Hepatocyte (in vitro differentiated cells): ENCODE measurements at regions not wholly inside any gene's neighbourhood (a gene's known extent, or its start where the extent isn't known, plus 50 kb on each side); places are given as distances from the start of the nearest gene placed in this dataset.

Experiments
- DNase-seq: peaks from one replicate; pipeline ENCODE4 v3.0.0-alpha.2; 2016; ENCODE audit warnings: low spot score
- H2AFZ ChIP-seq: fragments of 200-600 bp; sonication (generic); 2 replicates; pipeline ENCODE4 v1.6.0; 2016; ENCODE audit warnings: antibody characterized with exemption, mild to moderate bottlenecking
- H3K27ac ChIP-seq: fragments of 200-600 bp; sonication (generic); 2 replicates; pipeline ENCODE4 v1.5.1; 2016; ENCODE audit warnings: mild to moderate bottlenecking
- H3K27me3 ChIP-seq: fragments of 200-600 bp; sonication (generic); 2 replicates; pipeline ENCODE4 v1.6.1; 2016
- H3K36me3 ChIP-seq: fragments of 200-600 bp; sonication (generic); replicated peaks from 2 replicates; pipeline ENCODE4 v1.5.1; 2016; ENCODE audit warnings: low read depth; ENCODE audit not compliant: insufficient read depth
- H3K4me1 ChIP-seq: fragments of 200-600 bp; sonication (generic); 2 replicates; pipeline ENCODE4 v1.5.1; 2016; ENCODE audit warnings: mild to moderate bottlenecking, moderate library complexity; ENCODE audit not compliant: insufficient read depth
- H3K4me2 ChIP-seq: fragments of 200-600 bp; sonication (generic); 2 replicates; pipeline ENCODE4 v1.6.0; 2016
- H3K4me3 ChIP-seq: fragments of 200-600 bp; sonication (generic); 2 replicates; pipeline ENCODE4 v1.5.1; 2016; ENCODE audit warnings: mild to moderate bottlenecking
- H3K79me2 ChIP-seq: fragments of 200-600 bp; sonication (generic); 2 replicates; pipeline ENCODE4 v1.6.0; 2017; ENCODE audit warnings: mild to moderate bottlenecking
- H3K9me2 ChIP-seq: fragments of 200-600 bp; sonication (generic); replicated peaks from 2 replicates; pipeline ENCODE4 v1.6.0; 2017; ENCODE audit warnings: mild to moderate bottlenecking; ENCODE audit not compliant: insufficient read depth
- H3K9me3 ChIP-seq: fragments of 200-600 bp; sonication (generic); 2 replicates; pipeline ENCODE4 v1.5.1; 2016; ENCODE audit warnings: low read depth, mild to moderate bottlenecking
- H4K20me1 ChIP-seq: fragments of 200-600 bp; sonication (generic); 2 replicates; pipeline ENCODE4 v1.6.0; 2016; ENCODE audit warnings: mild to moderate bottlenecking; ENCODE audit not compliant: insufficient read depth, poor library complexity, severe bottlenecking
- CTCF ChIP-seq: fragments of 200-600 bp; sonication (generic); IDR thresholded peaks from 2 replicates; pipeline ENCODE4 v1.5.1; 2016; ENCODE audit warnings: antibody characterized with exemption, mild to moderate bottlenecking; ENCODE audit not compliant: poor library complexity
- EZH2 ChIP-seq: fragments of 200-600 bp; sonication (generic); IDR thresholded peaks from 2 replicates; pipeline ENCODE4 v1.6.1; 2016; ENCODE audit warnings: antibody characterized with exemption, mild to moderate bottlenecking, borderline replicate concordance
- EZH2phosphoT487 ChIP-seq: fragments of 200-600 bp; sonication (generic); IDR thresholded peaks from one replicate; pipeline ENCODE4 v1.6.1; 2018; ENCODE audit warnings: antibody characterized with exemption, mild to moderate bottlenecking, low read depth, moderate library complexity; ENCODE audit not compliant: unreplicated experiment, severe bottlenecking
- WGBS: methylation state at CpG from one replicate; pipeline ENCODE4 v1.1.6; 2016; ENCODE audit warnings: low lambda C conversion rate; ENCODE audit errors: missing lambda C conversion rate; 5-methylcytosine and 5-hydroxymethylcytosine counted together

GRCh38 chr2:239862613-239863012, 162.5 kb downstream of the NDUFA10 start:
- Histone ChIP-seq H3K27ac (no peak overlapping the region), H3K9me2 (no peaks in the 10 kb centered on the region), H3K4me3 (no peak overlapping the region), H3K36me3 (no peaks in the 10 kb centered on the region), H3K27me3 (no peaks in the 10 kb centered on the region), H3K4me2 (no peak overlapping the region), H2AFZ (no peak overlapping the region), H3K79me2 (no peaks in the 10 kb centered on the region), H4K20me1 (no peaks in the 10 kb centered on the region), H3K4me1 (no peaks in the 10 kb centered on the region), H3K9me3 (no peaks in the 10 kb centered on the region)
- TF ChIP-seq CTCF (no peak), EZH2phosphoT487 (no peak), EZH2 (no peak)
- no peak for DNase-seq
- WGBS: 75% methylated on average over 7 of the region's 7 CpGs

GRCh38 chr2:239858179-239858578, 167.0 kb downstream of the NDUFA10 start:
- no peak for DNase-seq
- Histone ChIP-seq H3K9me3 (no peaks in the 10 kb centered on the region), H3K4me1 (no peaks in the 10 kb centered on the region), H3K27me3 (no peaks in the 10 kb centered on the region), H3K4me3 (no peak overlapping the region), H3K36me3 (no peaks in the 10 kb centered on the region), H3K79me2 (no peaks in the 10 kb centered on the region), H4K20me1 (no peaks in the 10 kb centered on the region), H3K9me2 (no peaks in the 10 kb centered on the region), H3K4me2 (no peak overlapping the region), H2AFZ (no peak overlapping the region), H3K27ac (no peak overlapping the region)
- TF ChIP-seq EZH2phosphoT487 (no peak), CTCF (no peak), EZH2 (no peak)
- 56% methylated on average over 5 of the region's 5 CpGs for WGBS

- Histone ChIP-seq H3K4me1 (no peaks in the 10 kb centered on the region), H3K27ac (no peak overlapping the region), H3K4me2 (no peak overlapping the region), H3K27me3 (no peaks in the 10 kb centered on the region), H3K9me2 (no peaks in the 10 kb centered on the region), H3K4me3 (no peak overlapping the region), H2AFZ (no peak overlapping the region), H3K36me3 (no peaks in the 10 kb centered on the region), H4K20me1 (no peaks in the 10 kb centered on the region), H3K9me3 (no peaks in the 10 kb centered on the region), H3K79me2 (no peaks in the 10 kb centered on the region)
- DNase-seq: no peak
- 90% methylated on average over 1 of the region's 1 CpG for WGBS
- TF ChIP-seq EZH2: no peak
- no peak for TF ChIP-seq CTCF
- no peak for TF ChIP-seq EZH2phosphoT487
Observed at GRCh38 chr2:239857591-239857990, 167.6 kb downstream of the NDUFA10 start.
